GM12878 (cell line): ENCODE measurements at regions not wholly inside any gene's neighbourhood (a gene's known extent, or its start where the extent isn't known, plus 50 kb on each side); places are given as distances from the start of the nearest gene placed in this dataset.

Source experiments
- ATAC-seq: fragments of 200-7000 bp; cut with Tn5 transposase; 3 replicates; pipeline ENCODE4 v1.9.1; 2020; ENCODE audit warnings: mild to moderate bottlenecking, moderate library complexity
- BruUV-seq: library from RNA; stranded (reverse); fragments of 400-500 nt; replicated peaks from 2 replicates; lab custom pipeline; 2021; lab: Mats Ljungman, UMichigan
- CTCF ChIA-PET: fragments of 300-600 bp; sonication (Branson Sonifier 250); formaldehyde crosslinking; extraction: SDS; loops from one replicate; lab custom pipeline; 2021; ENCODE audit warnings: inconsistent platforms; lab: Yijun Ruan, JAX
- POLR2A ChIA-PET: fragments of 350-600 bp; formaldehyde crosslinking; extraction: SDS; loops from one replicate; lab custom pipeline; 2021; ENCODE audit warnings: inconsistent platforms; lab: Charles Lee
- RAD21 ChIA-PET: fragments of 300-600 bp; sonication (Branson Sonifier 250); formaldehyde crosslinking; loops from one replicate; lab custom pipeline; 2023; ENCODE audit warnings: antibody characterized with exemption; ENCODE audit not compliant: unreplicated experiment; lab: Charles Lee
- SMC1A ChIA-PET: fragments of 300-600 bp; sonication (Branson Sonifier 250); formaldehyde crosslinking; loops from one replicate; lab custom pipeline; 2023; ENCODE audit not compliant: unreplicated experiment, uncharacterized antibody; lab: Charles Lee
- DNase-seq: peaks from one replicate; pipeline ENCODE4 v3.0.0-alpha.2; 2011; ENCODE audit warnings: low read depth, low spot score
- FAIRE-seq: peaks from 3 replicates; lab custom pipeline; 2011; peaks lifted over from hg19 to GRCh38; lab: Jason Lieb, UNC
- H2AFZ ChIP-seq: 2 replicates; pipeline ENCODE4 v1.6.0; 2011; ENCODE audit warnings: low read depth, low read length, control low read depth; ENCODE audit not compliant: control insufficient read depth
- H3K27ac ChIP-seq: 2 replicates; pipeline ENCODE4 v1.5.1; 2011; ENCODE audit warnings: control low read depth; ENCODE audit not compliant: control insufficient read depth, insufficient read depth
- H3K27me3 ChIP-seq, 2 experiments: replicated peaks in 1 of 2; 2 replicates each; pipeline versions ENCODE4 v1.6.0 to v1.6.1; 2011; ENCODE audit warnings: low read length in 1 of 2; ENCODE audit not compliant: control insufficient read depth in 2 of 2, insufficient read depth in 2 of 2
- H3K36me3 ChIP-seq, 2 experiments: 2 replicates each; pipeline ENCODE4 v1.5.1; 2011; ENCODE audit warnings: low read length in 1 of 2; ENCODE audit not compliant: control insufficient read depth in 2 of 2, insufficient read depth in 2 of 2
- H3K4me1 ChIP-seq: 2 replicates; pipeline ENCODE4 v1.6.1; 2011; ENCODE audit warnings: mild to moderate bottlenecking, low read length, moderate library complexity, mixed read lengths; ENCODE audit not compliant: control insufficient read depth, insufficient read depth
- H3K4me2 ChIP-seq: 2 replicates; pipeline ENCODE4 v1.6.0; 2011; ENCODE audit warnings: control low read depth; ENCODE audit not compliant: control insufficient read depth, insufficient read depth
- H3K4me3 ChIP-seq: fragments of 200-600 bp; sonication (generic); 2 replicates; pipeline ENCODE4 v1.5.1; 2016
- H3K79me2 ChIP-seq: 2 replicates; pipeline ENCODE4 v1.6.0; 2011; ENCODE audit warnings: low read length; ENCODE audit not compliant: control insufficient read depth, insufficient read depth
- H3K9ac ChIP-seq: 2 replicates; pipeline ENCODE4 v1.8.0; 2011; ENCODE audit warnings: low read length, control low read depth, mixed read lengths; ENCODE audit not compliant: control insufficient read depth, insufficient read depth
- H3K9me3 ChIP-seq: replicated peaks from 3 replicates; pipeline ENCODE4 v1.5.1; 2011; ENCODE audit warnings: mild to moderate bottlenecking, low read length; ENCODE audit not compliant: control insufficient read depth, insufficient read depth
- H4K20me1 ChIP-seq: 2 replicates; pipeline ENCODE4 v1.6.0; 2011; ENCODE audit not compliant: control insufficient read depth, insufficient read depth
- CBX3 ChIP-seq: fragments of 200-600 bp; sonication (generic); IDR thresholded peaks from 2 replicates; pipeline ENCODE4 v1.6.1; 2016; ENCODE audit warnings: low read depth, borderline replicate concordance
- EED ChIP-seq: sonication (generic); IDR thresholded peaks from 2 replicates; pipeline ENCODE4 v1.6.1; 2016; ENCODE audit warnings: antibody characterized with exemption, low read depth
- IKZF1 ChIP-seq: fragments of 450-650 bp; conservative IDR thresholded peaks from 2 replicates; pipeline ENCODE4 v1.6.1; 2017; ENCODE audit warnings: antibody characterized with exemption, mild to moderate bottlenecking
- LARP7 ChIP-seq: fragments of 450-650 bp; IDR thresholded peaks from 2 replicates; pipeline ENCODE4 v1.6.1; 2017; ENCODE audit warnings: mild to moderate bottlenecking
- MXI1 ChIP-seq: fragments of 150-350 bp; IDR thresholded peaks from 2 replicates; pipeline ENCODE4 v1.6.1; 2011; ENCODE audit warnings: low read depth, mild to moderate bottlenecking, inconsistent platforms, low read length, improper control_type of control experiment
- RAD21 ChIP-seq: IDR thresholded peaks from 2 replicates; pipeline ENCODE4 v1.6.1; 2011; ENCODE audit warnings: mild to moderate bottlenecking, low read depth, low read length, moderate library complexity; ENCODE audit not compliant: insufficient read depth
- SREBF1 ChIP-seq: IDR thresholded peaks from 2 replicates; pipeline ENCODE4 v1.6.1; 2012; ENCODE audit warnings: mild to moderate bottlenecking, low read length
- WGBS: methylation state at CpG from one replicate; pipeline ENCODE4 v1.1.6; 2016; ENCODE audit warnings: low lambda C conversion rate; ENCODE audit not compliant: insufficient replicate concordance, insufficient coverage; ENCODE audit errors: missing lambda C conversion rate; 5-methylcytosine and 5-hydroxymethylcytosine counted together
- in situ Hi-C: fragments of 300-500 bp; cut with MboI; formaldehyde crosslinking; loops from 9 replicates; pipeline ENCODE4 v1.14.3; 2018; ENCODE audit warnings: mixed read lengths
- intact Hi-C: fragments of 100-400 bp; cut with micrococcal nuclease; formaldehyde crosslinking; loops from one replicate; pipeline ENCODE4 v1.14.2; 2022; ENCODE audit not compliant: unreplicated experiment
- TF ChIP-seq, protein P1 (sequence below): fragments of 450-650 bp; IDR thresholded peaks from 2 replicates; pipeline ENCODE4 v1.6.1; 2018; ENCODE audit warnings: borderline replicate concordance, mild to moderate bottlenecking; ENCODE audit not compliant: partially characterized antibody
- TF ChIP-seq, protein P2 (sequence below), 3 experiments: IDR thresholded peaks in 2 of 3; conservative IDR thresholded peaks in 1 of 3; 2 replicates each; pipeline ENCODE4 v1.5.1; 2011; ENCODE audit warnings: low read depth in 3 of 3, low read length in 3 of 3, mild to moderate bottlenecking in 3 of 3, control low read depth in 2 of 3, moderate library complexity in 2 of 3, inconsistent platforms in 1 of 3, mixed read lengths in 1 of 3; ENCODE audit not compliant: control insufficient read depth in 2 of 3, insufficient read depth in 1 of 3; ENCODE audit errors: extremely low read depth in 1 of 3

DNA sequence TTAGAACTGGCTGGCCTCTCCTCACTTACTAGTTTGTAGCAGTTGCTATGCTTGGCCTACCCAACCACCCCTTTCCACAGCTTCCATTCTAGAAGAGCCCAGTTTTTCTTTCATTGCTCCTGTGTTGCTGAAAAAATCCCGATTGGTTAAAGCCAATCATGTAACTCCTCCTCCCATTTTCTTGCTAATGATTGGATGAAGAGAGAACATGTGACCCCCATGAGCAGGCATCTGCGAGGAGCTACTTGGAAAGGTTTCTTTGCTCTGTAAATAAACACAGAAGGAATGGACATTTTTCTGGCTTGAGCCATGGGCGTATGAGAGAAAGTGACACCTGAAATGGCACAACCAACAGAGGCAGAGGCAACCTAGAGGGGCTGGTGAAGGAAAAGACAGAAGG lies 773.8 kb upstream of the TBX3 start:
- in situ Hi-C loops (no loop called here), intact Hi-C loops (no loop called here)
- 26% methylated on average over 3 of the region's 3 CpGs for WGBS
- ChIA-PET RAD21 (no interaction called here), CTCF (interaction anchor here (1.0 to 1.2 kb wide), 5 partner anchors 22 to 791 kb away, joined by 3 read pairs; no protein-coding TSS in a partner anchor), POLR2A (no interaction called here), SMC1A (interaction anchor here (1.5 kb wide), 1 partner anchor 104 kb away, joined by 5 read pairs; no protein-coding TSS in a partner anchor)
- Histone ChIP-seq H3K79me2 (no peaks in the 10 kb centered on the region), H4K20me1 (no peaks in the 10 kb centered on the region), H3K4me2 (no peak overlapping the region), H3K9ac (no peak overlapping the region), H3K4me3 (no peak overlapping the region), H3K27ac (no peak overlapping the region), H2AFZ (no peak overlapping the region), H3K4me1 (no peaks in the 10 kb centered on the region), H3K36me3 (no peaks in the 10 kb centered on the region), H3K9me3 (no peaks in the 10 kb centered on the region; the same call in 2 of the 3 replicates), H3K27me3 (no peaks in the 10 kb centered on the region)
- FAIRE-seq = no peak
- no peak for TF ChIP-seq IKZF1
- no peak for TF ChIP-seq EED
- no peak for ATAC-seq
- BruUV-seq = no TSS peak
- no peak for DNase-seq

DNA sequence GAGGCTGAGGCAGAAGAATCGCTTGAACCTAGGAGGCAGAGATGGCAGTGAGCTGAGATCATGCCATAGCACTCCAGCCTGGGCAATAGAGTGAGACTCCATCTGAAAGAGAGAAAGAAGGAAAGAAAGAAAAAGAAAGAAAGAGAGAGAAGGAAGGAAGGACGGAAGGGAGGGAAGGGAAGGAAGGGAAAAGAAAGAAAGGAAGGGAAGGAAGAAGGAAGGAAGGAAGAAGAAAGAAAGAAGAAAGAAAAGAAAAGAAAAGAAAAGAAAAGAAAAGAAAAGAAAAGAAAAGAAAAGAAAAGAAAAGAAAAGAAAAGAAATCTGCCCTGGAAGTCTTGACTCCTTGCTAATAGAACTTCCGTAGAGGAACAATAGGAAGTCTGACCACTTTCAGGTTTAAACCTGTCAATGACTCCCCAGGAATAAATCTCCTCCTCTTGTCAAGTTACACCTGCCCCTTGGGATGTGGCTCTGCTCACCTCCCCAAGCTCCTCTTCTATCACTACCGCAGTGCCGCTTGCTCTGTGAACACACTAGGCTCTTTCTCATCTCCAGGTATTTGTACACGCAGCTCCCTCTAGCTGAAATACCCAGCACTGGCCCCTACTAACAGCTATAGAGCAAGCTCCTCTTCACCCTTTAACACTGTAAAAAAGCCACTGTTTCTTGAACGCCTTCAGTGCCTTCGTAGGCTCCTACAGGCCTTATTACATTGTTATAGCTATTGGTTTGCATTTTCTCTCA lies 773.1 kb upstream of the TBX3 start:
- Histone ChIP-seq H3K27me3 (no peaks in the 10 kb centered on the region; a peak in 1 of 4 replicates), H3K4me2 (no peak overlapping the region), H3K27ac (no peak overlapping the region), H3K4me1 (no peaks in the 10 kb centered on the region), H3K9ac (no peak overlapping the region), H3K36me3 (no peaks in the 10 kb centered on the region), H2AFZ (no peak overlapping the region), H3K79me2 (no peaks in the 10 kb centered on the region), H3K4me3 (no peak overlapping the region), H3K9me3 (no peaks in the 10 kb centered on the region; the same call in 2 of the 3 replicates), H4K20me1 (no peaks in the 10 kb centered on the region)
- no peak for FAIRE-seq
- RAD21 ChIA-PET = interaction anchor here (0.6 kb wide), 1 partner anchor 266 kb away, joined by 3 read pairs; no protein-coding TSS in a partner anchor
- DNase-seq = no peak
- POLR2A ChIA-PET = no interaction called here
- SMC1A ChIA-PET = interaction anchor here (0.5 to 1.5 kb wide), 3 partner anchors 104 to 1069 kb away, joined by 3 to 5 read pairs (median 4); no protein-coding TSS in a partner anchor
- in situ Hi-C loops = no loop called here
- no TSS peak for BruUV-seq
- 50% methylated on average over 7 of the region's 8 CpGs for WGBS
- CTCF ChIA-PET = interaction anchor here (0.6 to 1.2 kb wide), 6 partner anchors 22 to 790 kb away, joined by 3 read pairs; no protein-coding TSS in a partner anchor
- ATAC-seq = peak; percentile 53; the same call in 1 of the 3 replicates
- intact Hi-C loops = no loop called here
- no peak for TF ChIP-seq CBX3
- no peak for TF ChIP-seq LARP7
- no peak for TF ChIP-seq SREBF1
- TF ChIP-seq, protein P1, sequence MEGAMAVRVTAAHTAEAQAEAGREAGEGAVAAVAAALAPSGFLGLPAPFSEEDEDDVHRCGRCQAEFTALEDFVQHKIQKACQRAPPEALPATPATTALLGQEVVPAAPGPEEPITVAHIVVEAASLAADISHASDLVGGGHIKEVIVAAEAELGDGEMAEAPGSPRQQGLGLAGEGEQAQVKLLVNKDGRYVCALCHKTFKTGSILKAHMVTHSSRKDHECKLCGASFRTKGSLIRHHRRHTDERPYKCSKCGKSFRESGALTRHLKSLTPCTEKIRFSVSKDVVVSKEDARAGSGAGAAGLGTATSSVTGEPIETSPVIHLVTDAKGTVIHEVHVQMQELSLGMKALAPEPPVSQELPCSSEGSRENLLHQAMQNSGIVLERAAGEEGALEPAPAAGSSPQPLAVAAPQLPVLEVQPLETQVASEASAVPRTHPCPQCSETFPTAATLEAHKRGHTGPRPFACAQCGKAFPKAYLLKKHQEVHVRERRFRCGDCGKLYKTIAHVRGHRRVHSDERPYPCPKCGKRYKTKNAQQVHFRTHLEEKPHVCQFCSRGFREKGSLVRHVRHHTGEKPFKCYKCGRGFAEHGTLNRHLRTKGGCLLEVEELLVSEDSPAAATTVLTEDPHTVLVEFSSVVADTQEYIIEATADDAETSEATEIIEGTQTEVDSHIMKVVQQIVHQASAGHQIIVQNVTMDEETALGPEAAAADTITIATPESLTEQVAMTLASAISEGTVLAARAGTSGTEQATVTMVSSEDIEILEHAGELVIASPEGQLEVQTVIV = no peak
- no peak for TF ChIP-seq MXI1
- TF ChIP-seq, protein P2, sequence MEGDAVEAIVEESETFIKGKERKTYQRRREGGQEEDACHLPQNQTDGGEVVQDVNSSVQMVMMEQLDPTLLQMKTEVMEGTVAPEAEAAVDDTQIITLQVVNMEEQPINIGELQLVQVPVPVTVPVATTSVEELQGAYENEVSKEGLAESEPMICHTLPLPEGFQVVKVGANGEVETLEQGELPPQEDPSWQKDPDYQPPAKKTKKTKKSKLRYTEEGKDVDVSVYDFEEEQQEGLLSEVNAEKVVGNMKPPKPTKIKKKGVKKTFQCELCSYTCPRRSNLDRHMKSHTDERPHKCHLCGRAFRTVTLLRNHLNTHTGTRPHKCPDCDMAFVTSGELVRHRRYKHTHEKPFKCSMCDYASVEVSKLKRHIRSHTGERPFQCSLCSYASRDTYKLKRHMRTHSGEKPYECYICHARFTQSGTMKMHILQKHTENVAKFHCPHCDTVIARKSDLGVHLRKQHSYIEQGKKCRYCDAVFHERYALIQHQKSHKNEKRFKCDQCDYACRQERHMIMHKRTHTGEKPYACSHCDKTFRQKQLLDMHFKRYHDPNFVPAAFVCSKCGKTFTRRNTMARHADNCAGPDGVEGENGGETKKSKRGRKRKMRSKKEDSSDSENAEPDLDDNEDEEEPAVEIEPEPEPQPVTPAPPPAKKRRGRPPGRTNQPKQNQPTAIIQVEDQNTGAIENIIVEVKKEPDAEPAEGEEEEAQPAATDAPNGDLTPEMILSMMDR (IDR thresholded peaks at IDR 0.05 in 2 of 3, conservative IDR thresholded peaks at IDR 0.05 in 1 of 3; ENCODE audit: control insufficient read depth in 2 of 3, extremely low read depth in 1 of 3, insufficient read depth in 1 of 3, low read depth in 3 of 3, low read length in 3 of 3) = peak in 2 of 3 experiments; percentile 7 to 22; a peak in 1 of 6 replicates
- 0 out of 2 replicates have a peak, but pooled peaks have one; percentile 30 for TF ChIP-seq RAD21
